Stimulated activated CD8-positive, alpha-beta memory T cell treated with anti-CD3 and anti-CD28 coated beads, Interleukin-4, amount 100 ng/mL, for 4 hours (primary cell): ENCODE measurements at regions not wholly inside any gene's neighbourhood (a gene's known extent, or its start where the extent isn't known, plus 50 kb on each side); places are given as distances from the start of the nearest gene placed in this dataset.
"Not testable (repeated sequence)": the region's sequence is repeated elsewhere in the genome, so short reads cannot be mapped to it uniquely, and the experiment has no call there.

Experiments used
- DNase-seq, 2 donors: peaks; one replicate each; pipeline ENCODE4 v3.0.0-alpha.2; 2020; ENCODE audit warnings: low read depth in 2 of 2, low spot score in 1 of 2

- no peak for DNase-seq
Observed at GRCh38 chr14:99029145-99029915, 242.7 kb downstream of the BCL11B start.

GRCh38 chr14:99029916-99030305, 242.1 kb downstream of the BCL11B start:
- no peak for DNase-seq

GRCh38 chr14:99030454-99030853, 241.5 kb downstream of the BCL11B start:
- no peak for DNase-seq

GRCh38 chr14:99032759-99033158, 239.2 kb downstream of the BCL11B start:
- no peak for DNase-seq

DNA sequence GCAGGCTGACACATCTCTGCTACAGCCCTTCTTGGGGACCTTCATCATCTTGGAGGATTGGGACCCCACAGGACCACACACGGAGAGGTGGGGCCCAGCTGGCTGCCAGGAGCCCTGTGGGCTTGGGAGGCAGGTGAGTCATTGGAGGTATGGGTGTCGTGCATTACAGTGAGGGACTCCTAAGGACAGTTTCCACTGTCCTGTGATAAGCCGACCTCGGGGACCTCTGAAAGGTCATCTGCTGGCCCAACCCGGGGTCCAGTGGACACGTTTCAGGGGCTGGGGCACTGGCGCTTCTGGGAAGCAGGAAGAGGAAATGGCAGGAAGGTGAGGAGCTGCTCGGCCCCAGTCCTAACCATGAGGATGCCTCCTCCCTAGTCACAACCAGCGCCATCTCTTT, 238.0 kb downstream of the BCL11B start:
- no peak for DNase-seq

GRCh38 chr14:99034711-99035171, 237.3 kb downstream of the BCL11B start:
- DNase-seq, result no peak

DNA sequence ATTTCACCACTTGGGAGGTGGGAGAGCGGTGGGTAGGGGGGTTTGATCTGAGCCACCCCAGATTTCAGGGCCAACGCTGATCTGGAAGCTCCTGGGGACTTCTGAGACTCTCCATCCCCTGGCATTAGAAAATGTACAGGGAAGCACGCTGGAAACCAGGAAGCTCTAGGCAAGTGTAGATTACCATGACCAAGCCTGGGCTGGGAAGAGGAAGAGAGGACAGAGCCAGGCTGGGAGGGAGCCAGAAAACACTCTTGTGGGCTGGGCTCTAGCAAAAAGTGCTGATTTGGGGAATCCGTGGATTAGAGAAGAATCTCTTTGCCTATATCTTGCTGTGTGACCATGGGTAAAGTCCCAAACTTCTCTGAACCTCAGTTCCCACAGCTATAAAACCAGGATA, 236.7 kb downstream of the BCL11B start:
- no peak for DNase-seq

- DNase-seq, result no peak
Observed at GRCh38 chr14:99035712-99036610, 236.0 kb downstream of the BCL11B start.

DNA sequence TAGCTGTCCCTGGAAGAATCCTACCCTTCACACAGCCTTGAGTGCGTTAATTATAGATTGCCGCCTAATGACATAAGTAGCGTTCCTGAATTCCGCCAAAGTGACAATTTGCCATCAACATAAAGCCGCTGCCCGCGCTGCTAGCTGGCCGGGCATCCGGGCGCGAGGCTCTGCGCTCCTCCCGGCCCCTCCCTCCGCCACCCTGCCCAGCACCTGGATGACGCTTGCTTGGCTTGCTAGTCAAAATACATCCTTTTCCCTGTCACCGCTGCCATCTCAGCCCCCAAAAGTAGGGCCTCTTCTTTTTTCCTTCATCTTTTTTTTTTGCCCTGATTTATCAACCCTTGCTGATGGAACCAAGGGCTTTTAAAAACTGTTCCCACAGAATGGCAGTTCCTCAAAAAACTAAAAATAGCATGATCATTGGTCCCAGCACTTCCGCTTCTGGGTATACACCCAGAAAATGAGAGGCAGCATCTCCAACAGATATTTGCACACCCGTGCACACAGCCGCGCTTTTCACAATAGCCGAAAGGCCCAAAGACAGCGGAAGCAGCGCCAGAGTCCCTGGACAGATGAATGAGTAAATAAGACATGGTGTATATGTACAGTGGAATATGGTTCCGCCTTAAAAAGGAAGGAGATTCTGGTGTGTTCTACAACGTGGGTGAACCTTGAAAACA, 235.2 kb downstream of the BCL11B start:
- no peak for DNase-seq

DNA sequence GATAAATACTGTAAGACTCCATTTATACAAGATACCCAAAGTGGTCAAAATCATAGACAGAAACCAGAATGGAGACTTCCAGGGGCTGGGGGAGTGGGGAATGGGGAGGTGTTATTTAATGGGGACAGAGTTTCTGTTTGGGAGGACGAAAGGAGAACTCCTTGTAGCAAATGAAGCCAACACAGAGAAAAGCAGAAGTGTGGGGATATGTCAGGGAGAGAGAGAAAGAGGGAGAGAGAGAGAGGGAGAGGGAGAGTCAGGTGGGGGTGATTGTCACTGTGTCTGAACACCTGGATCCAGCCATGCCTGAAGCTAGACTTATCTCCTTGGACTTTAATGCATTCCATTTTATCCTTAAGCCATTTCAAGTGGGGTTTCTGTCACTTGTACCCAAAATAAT, 234.7 kb downstream of the BCL11B start:
- DNase-seq, result not testable (repeated sequence)

DNA sequence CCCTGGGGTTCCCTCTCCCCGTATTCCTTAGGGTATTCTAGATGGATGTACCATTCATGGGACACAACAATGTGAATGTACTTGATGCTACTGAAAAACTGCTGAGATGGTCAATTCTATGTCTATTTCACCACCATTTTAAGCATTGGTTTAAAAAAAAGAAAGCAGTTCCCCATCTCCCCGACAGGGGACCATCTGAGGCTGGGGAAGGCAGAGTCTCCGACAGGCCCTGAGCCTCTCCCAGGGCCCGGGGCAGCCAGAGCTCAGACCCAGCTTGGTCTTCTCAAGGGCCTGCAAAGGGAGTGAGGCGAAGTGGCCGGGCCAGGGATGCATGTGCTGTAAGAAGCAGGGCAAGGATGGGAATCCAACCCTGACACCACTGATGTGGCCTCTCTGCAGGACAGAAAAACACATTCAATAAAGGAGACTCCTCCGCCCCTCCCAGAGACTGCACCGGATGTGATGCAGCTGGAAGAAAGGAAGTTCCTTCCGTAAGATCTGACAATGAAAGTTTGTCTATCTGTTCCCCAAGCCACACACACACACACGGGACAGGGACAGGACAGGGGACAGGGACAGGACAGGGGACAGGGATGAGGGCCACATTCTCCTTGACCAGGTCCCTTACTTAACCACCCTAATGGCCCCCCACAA, 234.1 kb downstream of the BCL11B start:
- DNase-seq, result no peak

DNA sequence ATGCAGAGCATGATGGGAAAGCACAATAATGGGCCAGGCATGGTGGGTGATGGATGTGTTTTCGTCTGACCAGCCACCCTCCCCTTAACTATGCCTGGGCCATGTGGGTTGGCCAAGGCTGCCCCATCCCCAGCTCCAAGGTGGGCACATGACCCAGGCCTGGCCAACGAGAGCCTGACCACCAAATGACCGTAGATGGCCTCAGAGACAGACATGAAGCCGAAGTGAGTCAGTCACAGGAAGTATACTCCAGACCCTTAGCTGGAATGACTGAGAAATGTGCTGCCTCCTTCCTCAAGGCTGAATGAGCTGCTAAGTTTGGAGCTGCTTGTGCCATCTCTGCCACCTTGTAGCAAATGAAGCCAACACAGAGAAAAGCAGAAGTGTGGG, 233.6 kb downstream of the BCL11B start:
- no peak for DNase-seq

- no peak for DNase-seq
Observed at GRCh38 chr14:99039331-99040041, 232.5 kb downstream of the BCL11B start.

- no peak for DNase-seq
Observed at GRCh38 chr14:99040052-99040451, 231.9 kb downstream of the BCL11B start.

GRCh38 chr14:99040711-99041110, 231.3 kb downstream of the BCL11B start:
- DNase-seq, result no peak

DNA sequence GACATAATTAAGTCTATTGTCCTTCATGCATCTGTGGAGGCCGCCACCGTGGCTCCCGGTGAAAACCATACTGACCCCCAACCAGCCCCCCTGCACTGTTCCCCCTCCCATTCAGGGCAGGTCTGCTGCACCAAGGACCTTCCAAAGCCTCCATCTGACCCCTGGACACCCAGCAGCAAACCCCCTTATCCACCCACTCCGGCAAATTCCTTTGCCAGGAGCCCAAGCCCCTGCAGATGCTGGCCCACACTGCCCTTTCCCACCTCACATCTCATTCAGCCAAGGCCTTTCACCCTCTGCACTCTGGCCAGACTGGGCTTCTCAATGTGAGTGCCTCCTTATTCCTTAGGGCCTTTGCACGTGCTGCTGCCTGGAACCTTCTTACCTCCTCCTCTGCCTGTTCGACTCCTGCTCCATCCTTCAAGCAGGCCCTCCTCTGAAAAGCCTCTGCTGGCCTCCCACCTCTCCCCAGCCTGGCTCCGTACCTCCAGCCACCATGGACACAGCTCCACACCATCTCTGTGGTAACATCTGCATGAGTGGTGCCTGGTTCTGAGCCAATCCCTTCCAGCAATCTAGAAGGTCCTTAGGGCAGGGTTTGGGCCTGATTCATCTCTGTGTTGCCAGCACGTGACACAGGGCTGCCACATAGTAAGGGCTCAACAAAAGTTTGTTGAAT, 230.7 kb downstream of the BCL11B start:
- DNase-seq, result no peak

- DNase-seq, result no peak
Observed at GRCh38 chr14:99041820-99042174, 230.2 kb downstream of the BCL11B start.

DNA sequence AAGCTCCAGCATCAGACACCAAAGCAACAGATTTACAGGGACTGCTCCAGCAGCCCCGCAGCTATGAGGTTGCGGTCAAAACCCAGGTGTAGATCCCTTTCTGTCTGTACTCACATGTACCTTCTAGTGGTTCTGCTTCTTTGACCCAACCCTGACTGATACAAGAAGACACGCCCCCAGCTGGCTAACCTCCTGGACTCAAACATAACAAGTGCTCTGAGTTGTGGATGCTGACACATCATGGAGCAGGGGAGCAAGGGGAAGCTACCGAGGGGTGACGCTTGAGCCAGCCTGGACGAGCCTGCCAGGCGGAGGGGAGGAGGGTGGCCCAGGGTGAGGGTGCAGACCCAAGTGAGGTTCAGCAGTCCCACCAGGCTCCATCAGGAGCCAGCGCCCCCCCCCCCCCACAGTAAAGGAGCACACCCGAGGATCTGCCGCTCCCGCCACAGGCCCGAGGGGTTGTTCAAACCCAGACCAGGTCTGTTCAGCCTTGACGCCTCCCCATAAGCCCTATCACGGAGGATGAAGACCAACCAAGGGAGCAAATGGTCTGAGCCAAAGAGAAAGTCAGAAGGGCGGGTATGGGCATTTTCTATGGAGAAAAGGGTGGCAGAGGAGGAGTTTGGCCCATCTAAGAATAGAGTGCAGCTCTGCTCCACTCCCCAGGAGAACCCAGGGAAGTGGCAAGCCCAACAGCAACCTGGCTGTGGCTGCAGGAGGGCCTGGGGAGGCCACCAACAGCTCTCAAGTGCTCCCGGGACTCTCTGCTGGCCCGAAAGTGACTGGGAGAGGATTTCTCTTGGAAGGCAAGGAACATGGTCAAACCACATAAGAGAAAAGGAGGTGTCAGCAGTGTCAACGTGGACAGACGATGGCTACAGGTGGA, 229.4 kb downstream of the BCL11B start:
- DNase-seq, result no peak

- no peak for DNase-seq
Observed at GRCh38 chr14:99043267-99043615, 228.8 kb downstream of the BCL11B start.
